ENCODE measurements at regions not wholly inside any gene's neighbourhood (a gene's known extent, or its start where the extent isn't known, plus 50 kb on each side); places are given as distances from the start of the nearest gene placed in this dataset.

- no peak for ATAC-seq (ENCODE audit: low read depth)
- H3K4me3 Mint-ChIP-seq: no peak overlapping the region
- H3K4me1 Mint-ChIP-seq: no peaks in the 10 kb centered on the region
- POLR2A ChIA-PET: no interaction called here
- H3K27ac Mint-ChIP-seq: no peak overlapping the region
- intact Hi-C loops (cut with micrococcal nuclease): no loop called here
- DNase-seq: no peak
- H3K9me3 Mint-ChIP-seq: peaks cover 9% of the 10 kb centered on the region
- H3K36me3 Mint-ChIP-seq (ENCODE audit: low read depth): no peaks in the 10 kb centered on the region
- TF ChIP-seq, protein P1, sequence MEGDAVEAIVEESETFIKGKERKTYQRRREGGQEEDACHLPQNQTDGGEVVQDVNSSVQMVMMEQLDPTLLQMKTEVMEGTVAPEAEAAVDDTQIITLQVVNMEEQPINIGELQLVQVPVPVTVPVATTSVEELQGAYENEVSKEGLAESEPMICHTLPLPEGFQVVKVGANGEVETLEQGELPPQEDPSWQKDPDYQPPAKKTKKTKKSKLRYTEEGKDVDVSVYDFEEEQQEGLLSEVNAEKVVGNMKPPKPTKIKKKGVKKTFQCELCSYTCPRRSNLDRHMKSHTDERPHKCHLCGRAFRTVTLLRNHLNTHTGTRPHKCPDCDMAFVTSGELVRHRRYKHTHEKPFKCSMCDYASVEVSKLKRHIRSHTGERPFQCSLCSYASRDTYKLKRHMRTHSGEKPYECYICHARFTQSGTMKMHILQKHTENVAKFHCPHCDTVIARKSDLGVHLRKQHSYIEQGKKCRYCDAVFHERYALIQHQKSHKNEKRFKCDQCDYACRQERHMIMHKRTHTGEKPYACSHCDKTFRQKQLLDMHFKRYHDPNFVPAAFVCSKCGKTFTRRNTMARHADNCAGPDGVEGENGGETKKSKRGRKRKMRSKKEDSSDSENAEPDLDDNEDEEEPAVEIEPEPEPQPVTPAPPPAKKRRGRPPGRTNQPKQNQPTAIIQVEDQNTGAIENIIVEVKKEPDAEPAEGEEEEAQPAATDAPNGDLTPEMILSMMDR (IDR thresholded peaks at IDR 0.05): no peak
- CTCF ChIA-PET: no interaction called here
- peaks cover 3% of the 10 kb centered on the region for H3K27me3 Mint-ChIP-seq
Observed at GRCh38 chr10:132132421-132132841, 54.3 kb upstream of the DPYSL4 start.

GRCh38 chr10:132133005-132133404, 53.7 kb upstream of the DPYSL4 start:
- intact Hi-C loops (cut with micrococcal nuclease): no loop called here
- Mint-ChIP-seq H3K4me3 (no peak overlapping the region), H3K36me3 (ENCODE audit: low read depth) (no peaks in the 10 kb centered on the region), H3K4me1 (no peaks in the 10 kb centered on the region), H3K9me3 (peaks cover 8% of the 10 kb centered on the region), H3K27ac (no peak overlapping the region), H3K27me3 (peaks cover 3% of the 10 kb centered on the region)
- CTCF ChIA-PET: no interaction called here
- TF ChIP-seq, protein P1 (IDR thresholded peaks at IDR 0.05): no peak
- POLR2A ChIA-PET: no interaction called here
- DNase-seq: no peak
- ATAC-seq (ENCODE audit: low read depth): no peak

- H3K27ac Mint-ChIP-seq: no peak overlapping the region
- no peak for ATAC-seq (ENCODE audit: low read depth)
- TF ChIP-seq, protein P1 (IDR thresholded peaks at IDR 0.05): no peak
- H3K9me3 Mint-ChIP-seq: peaks cover 3% of the 10 kb centered on the region
- no peaks in the 10 kb centered on the region for H3K36me3 Mint-ChIP-seq (ENCODE audit: low read depth)
- no peaks in the 10 kb centered on the region for H3K4me1 Mint-ChIP-seq
- intact Hi-C loops (cut with micrococcal nuclease): no loop called here
- peaks cover 3% of the 10 kb centered on the region for H3K27me3 Mint-ChIP-seq
- no peak for DNase-seq
- H3K4me3 Mint-ChIP-seq: no peak overlapping the region
- CTCF ChIA-PET: no interaction called here
- POLR2A ChIA-PET: no interaction called here
Observed at GRCh38 chr10:132133449-132134240, 53.1 kb upstream of the DPYSL4 start.

GRCh38 chr10:132134241-132135052, 52.3 kb upstream of the DPYSL4 start:
- H3K27me3 Mint-ChIP-seq: peaks cover 3% of the 10 kb centered on the region
- intact Hi-C loops (cut with micrococcal nuclease): no loop called here

More at GRCh38 chr10:132134241-132135052, 52.3 kb upstream of the DPYSL4 start:
- Mint-ChIP-seq H3K4me1 (no peaks in the 10 kb centered on the region), H3K36me3 (ENCODE audit: low read depth) (no peaks in the 10 kb centered on the region), H3K27ac (no peak overlapping the region), H3K9me3 (no peaks in the 10 kb centered on the region), H3K4me3 (no peak overlapping the region)
- ChIA-PET CTCF (no interaction called here), POLR2A (no interaction called here)
- TF ChIP-seq, protein P1 (IDR thresholded peaks at IDR 0.05): no peak
- DNase-seq (no peak), ATAC-seq (ENCODE audit: low read depth) (no peak)
